Stimulated activated CD4-positive, alpha-beta T cell treated with anti-CD3 and anti-CD28 coated beads, Interleukin-1b, Interleukin-23, amount 100 ng/mL, for 48 hours (primary cell): ENCODE measurements at regions not wholly inside any gene's neighbourhood (a gene's known extent, or its start where the extent isn't known, plus 50 kb on each side); places are given as distances from the start of the nearest gene placed in this dataset.
A peak's percentile ranks its signal among the peaks of the same experiment; 100 is the strongest.

Experiments
- DNase-seq: peaks from one replicate; pipeline ENCODE4 v3.0.0-alpha.2; 2020

DNA sequence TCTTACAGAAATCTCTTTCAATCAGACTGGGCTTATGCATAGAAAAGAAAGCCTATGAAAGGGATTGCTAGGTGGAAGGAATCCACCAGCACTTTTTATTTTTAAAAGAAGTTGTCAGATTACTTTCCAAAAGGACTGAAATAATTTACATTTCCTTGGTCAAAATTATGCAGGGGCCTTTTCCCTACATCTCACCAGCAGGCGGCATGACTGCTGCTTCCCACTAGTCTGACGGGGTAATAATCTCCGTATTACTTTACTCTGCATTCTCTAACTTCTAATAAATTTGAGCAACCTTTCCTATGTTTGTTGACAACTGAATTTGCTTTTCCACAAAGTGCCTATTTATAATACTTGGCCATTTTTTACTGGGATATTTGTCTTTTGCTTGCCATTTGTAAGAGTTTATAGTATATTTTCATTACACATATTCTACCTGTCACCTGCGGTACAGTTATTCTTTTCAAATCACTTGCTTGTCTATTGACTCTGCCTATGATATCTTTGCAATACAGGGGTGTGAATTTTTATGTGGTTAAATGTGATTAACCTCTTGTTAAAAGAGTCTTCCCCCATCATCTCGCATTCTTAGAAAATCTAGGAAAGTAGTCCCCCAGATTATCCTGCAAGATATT lies 51.9 kb upstream of the USP47 start:
- no peak for DNase-seq

DNA sequence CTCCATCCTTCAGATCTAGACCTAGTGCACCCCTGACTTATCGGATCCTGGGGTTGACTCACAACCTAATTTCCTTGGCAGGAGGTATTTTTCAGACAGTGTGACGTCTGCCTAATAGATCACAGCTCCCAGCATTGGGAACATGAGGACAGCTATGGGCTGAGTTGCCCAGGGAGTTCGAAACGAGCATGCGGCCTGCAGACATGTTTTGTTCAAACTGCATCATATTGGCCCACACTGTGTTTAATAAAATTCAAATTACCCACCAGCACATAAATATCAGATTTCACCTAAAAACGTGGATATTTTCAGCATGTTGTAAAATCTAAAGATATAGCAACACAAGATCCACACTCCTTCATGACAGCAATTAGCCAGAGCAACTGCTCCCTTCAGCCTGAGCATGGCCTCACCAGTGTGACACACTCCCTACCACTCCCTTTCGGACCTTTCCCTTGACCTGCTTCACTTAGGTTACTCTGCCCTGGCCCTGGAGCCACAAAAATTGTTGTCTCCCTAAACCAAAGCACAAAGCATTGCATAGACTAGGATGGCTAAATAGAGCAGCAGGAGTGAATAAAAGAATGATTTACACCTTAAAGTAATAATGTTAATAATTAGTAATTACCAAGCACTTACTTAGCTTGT lies 53.6 kb upstream of the USP47 start:
- DNase-seq, result no peak

DNA sequence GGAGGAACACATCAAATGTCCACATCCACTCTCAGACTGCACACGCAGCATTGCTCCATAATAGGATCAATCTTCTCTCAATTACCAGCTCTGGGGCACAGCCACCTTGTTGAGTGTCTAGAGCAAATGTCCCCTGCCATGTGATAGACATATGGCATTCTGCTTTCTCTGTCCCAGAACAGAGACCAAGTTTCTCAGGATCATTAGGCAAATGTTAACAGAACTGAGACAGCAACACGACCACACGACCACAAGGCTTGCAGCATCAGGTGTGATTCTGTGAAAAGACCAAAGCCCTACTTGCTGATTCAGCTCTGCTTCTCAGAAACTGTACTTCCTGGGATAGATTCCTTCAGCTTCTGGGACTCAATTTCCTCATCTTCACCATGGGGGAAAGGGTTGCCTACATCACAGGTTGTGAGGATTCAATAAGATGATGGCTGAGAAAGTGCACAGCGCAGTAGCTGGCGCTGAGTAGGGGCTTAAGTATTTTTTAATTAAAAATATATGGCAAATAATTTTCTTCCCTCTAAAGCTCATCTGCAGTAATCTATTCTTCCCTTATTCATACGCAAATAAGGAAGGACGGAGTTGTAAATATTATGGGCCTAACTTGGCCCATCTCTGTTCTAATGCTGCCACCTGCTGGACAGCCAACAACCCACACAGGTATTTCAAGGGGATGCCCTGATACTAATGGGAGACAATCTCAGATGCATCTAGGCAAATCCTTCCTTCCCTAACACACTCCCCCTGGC lies 54.3 kb upstream of the USP47 start:
- DNase-seq, result peak; percentile 58

DNA sequence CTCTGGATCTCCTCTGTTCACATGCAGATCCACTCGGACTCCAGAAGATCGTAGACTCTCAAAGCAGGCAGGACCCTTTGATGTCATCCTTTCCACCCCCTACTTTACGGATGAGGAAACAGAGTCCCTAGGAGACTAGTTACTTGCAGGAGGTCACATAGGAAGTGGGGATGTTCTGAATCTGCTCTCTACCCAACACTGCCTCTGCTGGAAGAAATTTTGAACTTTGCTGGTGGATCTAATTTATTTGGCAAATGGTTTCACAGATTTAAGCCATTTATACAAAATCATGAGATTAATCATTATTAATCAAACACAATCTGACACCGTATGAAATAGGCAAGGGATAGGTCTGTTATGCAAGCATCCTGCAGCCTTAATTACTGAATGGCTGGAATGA lies 55.0 kb upstream of the USP47 start:
- DNase-seq, result no peak

DNA sequence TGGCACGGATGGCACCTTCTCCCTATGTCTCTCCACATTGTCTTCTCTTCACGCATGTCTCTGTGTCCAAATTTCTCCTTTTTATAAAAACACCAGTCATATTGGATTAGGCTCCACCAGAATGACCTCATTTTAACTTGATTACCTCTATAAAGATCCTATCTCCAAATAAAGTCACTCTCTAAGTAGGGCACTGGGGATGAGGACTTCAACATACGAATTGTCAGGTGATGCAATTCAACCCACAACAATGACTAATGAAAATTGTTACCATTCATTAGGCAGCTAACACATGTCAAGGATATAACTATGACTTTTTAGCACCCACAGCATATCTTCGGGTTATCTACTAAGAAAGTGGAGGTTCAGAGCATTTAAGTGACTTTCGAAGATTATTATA lies 55.5 kb upstream of the USP47 start:
- no peak for DNase-seq

DNA sequence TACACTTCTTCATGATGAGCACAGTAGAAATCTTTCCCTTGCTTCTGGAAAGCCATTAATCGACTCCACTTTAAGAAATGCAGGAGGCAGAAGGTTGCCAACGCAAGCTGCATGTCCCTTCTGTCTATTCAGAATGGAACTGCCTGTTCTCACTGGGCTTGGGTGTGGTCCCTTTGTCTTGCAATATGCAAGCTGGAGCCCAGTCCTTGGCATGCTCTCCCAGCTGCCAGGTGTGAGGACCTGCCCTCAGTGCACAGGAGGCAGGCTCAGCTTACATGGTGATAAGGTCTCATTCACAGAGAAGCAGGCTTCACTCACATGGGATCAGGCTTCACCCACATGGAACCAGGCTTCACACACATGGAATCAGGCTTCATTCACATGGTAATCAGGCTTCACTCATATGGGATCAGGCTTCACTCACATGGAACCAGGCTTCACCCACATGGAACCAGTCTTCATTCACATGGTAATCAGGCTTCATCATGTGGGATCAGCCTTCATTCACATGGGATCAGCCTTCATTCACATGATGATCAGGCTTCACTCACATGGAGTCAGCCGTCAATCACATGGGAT lies 59.2 kb upstream of the USP47 start:
- no peak for DNase-seq

DNA sequence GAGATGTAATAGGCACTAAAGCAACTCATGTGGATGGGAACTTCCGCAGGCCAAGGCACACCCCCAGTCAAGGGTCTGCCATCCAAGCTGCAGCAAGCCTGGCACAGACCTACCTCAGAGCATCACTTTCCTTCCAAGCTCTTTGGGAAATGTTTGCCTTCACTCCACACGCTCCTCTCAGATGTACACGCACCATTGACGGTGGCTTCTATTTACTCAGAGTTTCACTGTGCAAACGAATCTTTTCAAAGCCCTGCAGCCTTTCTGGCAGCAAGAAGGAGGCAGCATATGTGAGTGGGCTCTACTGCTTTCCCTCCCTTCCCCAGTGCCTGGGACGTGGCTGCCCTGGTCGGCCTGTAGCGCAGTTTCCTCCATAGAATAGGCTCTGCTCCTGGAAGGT lies 60.9 kb upstream of the USP47 start:
- DNase-seq, result no peak

DNA sequence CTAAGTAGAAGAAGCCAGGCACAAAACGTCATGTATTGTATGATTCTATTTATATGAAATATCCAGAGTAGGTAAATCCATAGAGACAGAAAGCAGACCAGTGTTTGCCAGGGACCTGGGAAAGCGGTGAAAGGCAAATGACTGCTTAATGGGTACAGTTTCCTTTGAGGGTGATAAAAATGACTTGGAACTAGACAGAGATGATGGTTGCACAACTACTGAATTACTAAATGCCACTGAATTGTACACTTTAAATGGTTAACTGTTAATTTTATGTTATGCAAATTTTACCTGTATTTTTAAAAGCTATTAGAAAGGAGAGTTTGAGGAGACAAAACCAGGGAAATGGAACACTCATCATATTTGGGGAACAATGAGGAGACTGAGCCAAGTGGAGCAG lies 61.8 kb upstream of the USP47 start:
- DNase-seq, result no peak

DNA sequence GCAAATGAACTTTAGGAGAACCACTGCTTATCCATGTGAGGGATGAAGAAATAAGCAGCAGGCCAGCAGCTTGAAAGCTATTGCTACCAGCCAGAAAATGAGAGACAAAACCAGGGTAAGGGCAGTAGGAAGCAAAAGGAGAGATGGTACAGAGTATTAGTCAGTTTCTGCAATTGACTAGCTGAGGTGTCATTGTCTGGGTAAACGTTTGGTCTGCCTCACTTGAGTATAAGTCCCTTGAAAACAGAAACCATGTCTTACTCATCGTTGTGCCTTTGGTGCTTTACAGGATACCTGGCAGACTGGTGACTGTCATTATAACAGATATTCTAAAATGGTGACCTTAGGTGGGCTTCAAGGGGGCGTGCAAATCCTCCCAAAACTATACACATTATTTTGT lies 63.9 kb upstream of the USP47 start:
- no peak for DNase-seq

DNA sequence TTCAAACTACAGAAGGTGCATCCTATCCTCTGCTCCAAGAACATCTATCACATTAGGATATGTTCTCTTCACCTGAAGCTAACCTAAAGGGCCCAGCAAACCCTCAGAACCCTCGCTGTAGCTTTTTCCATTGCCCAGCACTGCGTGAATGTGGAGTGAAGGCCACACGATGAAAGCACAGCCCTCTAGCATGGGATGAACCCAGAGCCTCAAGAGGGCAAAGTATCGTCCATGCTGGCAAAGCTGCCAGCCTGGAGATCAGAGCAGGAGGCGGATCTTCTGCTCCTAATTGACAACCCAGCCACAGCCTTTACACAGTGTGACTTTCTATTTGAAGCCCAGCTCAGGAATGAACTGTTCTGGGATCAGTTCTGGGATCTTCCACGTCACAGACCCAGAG lies 65.1 kb upstream of the USP47 start:
- DNase-seq, result no peak

DNA sequence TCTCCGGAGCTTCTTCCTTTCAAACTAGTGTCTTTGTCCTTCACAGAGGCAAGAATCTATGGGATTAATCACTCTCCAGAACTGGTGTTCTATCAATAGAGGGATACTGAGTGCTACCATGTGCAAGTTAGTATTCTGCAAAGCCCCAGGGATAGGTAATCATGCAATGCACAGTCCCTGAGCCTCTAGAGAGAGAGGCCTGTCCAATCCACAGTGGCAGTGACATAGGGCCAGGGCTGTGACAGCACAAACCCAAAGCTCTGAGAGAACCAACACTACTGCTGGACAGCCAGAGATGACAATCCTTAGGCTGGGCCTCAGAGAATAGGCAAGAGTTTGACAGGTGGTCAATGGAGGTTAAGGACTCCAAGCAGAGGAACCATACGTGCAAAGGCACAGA lies 66.8 kb upstream of the USP47 start:
- DNase-seq, result no peak

DNA sequence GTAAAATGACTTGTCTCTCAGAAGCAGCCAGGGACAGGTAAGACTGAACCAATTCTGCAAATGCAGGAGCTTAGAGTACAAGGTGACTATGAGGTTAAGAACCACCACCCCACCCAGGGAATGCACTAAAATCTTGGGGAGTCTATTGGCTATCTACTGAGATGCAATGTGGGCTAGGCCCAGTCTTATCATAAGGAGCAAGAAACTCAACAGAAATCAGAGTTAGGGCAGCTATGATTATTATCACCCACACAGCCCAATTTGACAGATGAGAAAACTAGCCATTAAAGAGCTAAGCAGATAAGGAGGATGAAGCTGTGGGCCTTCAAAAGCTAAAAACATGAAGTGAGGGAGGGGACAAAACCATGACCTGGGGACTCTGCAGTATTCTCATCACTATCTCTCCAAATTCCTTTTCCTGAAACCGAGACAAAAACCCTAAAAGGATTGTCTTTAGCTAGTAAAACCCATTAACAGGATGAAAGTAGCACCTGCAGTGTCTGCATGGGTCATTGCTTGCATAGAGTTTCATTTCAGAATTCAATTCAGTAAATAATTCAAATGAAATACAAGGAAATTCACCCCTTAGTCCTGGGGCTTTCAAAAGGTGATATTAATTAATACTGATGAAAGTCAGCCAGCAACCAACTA lies 68.8 kb upstream of the USP47 start:
- DNase-seq, result no peak

DNA sequence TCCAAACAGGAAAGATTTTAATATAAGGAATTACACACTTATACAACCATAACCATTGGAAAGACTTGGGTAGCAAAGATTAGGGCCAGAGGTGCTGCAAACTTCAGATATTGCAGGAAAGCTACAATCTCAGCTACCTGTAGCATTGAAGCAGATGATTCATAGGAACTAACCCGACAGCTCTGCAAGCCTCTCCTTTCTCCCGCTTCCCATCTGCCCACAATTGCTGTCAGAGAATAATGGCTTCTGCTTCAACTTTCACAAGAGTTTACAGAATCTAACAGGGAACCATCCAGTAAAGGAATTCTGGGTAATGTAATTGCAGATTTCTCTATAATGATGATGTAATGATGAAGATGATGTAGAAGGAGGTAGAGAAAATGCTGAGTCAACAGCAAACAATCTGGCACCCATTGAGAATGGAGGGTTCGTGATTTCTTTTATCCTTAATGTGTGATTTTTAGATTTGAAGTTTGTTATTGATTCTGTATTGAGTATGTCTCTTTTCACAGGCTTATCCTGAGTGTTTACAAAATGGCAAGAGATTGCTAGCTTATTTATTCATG lies 70.8 kb upstream of the USP47 start:
- DNase-seq, result no peak

DNA sequence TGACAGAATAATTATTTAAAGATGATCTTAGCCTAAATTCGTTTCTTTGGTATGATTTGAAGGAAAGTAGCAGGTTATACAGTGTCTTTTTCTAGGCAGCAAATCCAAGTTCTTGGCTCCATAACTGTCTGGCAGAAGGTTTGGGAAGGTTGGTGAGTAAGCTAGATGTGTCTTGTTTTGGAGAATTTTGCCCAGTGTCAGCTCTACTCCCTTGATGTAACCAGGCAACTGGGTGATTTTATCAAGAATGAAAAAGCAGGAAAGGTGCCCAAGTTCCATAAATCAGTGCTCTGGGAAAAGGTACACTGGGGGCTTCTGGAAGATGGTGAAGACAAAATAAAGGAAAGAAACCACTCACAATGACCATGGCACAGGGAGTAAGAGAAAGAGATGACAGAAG lies 71.5 kb upstream of the USP47 start:
- no peak for DNase-seq

DNA sequence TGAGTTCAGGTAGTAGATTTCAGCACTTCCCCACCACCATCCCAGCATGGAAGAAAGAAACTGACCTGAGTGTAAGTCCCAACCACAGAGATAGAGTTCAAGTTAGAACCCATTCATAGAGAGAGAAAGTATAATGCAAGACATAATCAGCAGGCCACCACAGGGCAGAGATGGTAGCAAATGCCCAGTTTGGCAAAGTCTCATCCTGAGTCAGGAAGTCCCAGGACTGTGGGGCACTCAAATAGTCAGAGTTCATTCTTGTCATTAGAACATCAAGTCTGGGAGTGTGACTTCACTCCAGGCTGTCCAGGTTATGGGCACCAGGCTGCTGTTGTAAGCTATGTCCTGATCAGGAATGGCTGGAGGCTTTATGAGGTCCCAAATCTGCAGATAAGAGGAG lies 72.0 kb upstream of the USP47 start:
- no peak for DNase-seq

DNA sequence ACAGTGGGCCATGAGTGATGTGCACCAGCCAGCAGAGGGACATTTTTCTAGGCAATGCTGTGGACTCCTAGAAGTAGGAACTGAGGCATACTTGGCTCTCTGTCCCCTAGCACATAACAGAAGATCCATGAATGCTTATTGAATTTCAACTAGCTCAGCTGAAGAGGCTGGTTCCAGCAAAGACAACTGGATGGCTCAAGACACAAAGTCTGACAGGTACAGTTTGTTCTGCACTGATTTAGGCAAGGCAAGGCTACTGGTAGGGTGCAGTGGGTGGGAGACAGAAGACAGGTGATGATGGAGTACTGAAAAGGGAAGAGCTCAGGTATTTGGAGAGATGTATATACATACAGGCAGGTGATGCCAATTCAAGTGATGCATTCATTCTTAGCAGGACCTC lies 72.4 kb upstream of the USP47 start:
- DNase-seq, result no peak

DNA sequence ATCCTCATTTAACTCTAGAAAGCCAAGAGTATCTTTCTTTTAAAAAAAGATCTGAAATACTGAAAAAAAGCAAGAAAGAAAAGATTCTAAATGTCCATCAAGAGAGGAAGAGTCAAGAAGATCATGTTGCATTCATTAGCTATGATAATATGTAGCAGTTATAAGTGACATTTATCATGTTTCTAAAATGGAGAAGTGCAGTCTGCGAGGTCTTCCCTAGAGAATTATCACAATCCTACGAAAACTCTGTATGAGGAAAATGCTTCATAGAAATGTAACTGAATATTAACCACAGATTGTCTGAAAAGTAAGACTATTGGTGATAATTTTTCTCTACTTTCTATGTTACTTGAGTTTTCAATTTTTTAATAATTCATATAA lies 77.4 kb upstream of the USP47 start:
- no peak for DNase-seq

DNA sequence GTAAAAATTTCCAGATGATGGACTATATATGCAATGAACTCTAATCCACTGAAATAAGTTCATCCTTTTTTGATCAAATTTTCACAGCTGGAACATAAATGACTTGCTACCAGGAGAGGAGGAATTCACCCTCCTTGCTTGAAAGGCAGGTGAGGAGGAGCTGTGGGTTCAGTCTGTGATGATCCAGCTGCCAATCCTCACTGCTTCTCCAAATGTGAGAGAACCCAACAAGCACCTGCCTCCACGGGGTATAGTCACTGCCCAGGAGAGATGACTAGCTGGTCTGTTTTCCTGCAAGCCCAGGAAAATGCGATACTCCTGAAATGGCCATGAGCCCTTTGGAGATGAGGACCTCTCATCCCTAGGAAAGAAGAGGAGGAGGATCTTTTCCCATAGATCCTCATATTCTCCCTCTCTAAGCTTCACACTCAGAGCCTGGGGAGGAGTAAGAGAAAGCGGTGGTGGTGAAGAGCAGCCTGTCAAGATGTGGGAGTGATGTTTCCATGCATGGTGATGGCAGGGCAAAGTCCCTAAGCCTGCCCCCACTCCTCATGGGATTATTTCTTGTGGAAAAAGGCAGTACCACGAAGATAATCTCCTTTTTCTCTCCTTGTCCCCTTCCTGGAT lies 77.9 kb upstream of the USP47 start:
- no peak for DNase-seq

DNA sequence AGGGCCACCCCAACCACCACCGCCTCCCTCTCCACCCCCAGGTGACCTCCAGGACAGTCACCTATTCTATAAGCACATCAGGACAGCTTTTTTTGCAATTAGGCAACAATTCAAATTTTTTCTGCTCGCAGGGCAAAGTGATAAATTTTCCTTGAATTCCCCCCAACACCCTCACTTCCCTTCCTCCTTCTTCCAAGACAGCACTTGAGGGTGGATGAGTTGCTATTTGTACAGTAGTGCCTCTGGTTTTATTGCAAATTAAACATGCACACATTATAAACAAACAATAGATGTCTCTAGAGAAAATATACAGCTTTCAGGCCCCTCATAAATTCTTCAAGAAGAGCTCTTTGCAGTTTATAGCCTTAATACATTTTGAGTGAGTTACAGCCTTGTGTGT lies 80.9 kb upstream of the USP47 start:
- no peak for DNase-seq

DNA sequence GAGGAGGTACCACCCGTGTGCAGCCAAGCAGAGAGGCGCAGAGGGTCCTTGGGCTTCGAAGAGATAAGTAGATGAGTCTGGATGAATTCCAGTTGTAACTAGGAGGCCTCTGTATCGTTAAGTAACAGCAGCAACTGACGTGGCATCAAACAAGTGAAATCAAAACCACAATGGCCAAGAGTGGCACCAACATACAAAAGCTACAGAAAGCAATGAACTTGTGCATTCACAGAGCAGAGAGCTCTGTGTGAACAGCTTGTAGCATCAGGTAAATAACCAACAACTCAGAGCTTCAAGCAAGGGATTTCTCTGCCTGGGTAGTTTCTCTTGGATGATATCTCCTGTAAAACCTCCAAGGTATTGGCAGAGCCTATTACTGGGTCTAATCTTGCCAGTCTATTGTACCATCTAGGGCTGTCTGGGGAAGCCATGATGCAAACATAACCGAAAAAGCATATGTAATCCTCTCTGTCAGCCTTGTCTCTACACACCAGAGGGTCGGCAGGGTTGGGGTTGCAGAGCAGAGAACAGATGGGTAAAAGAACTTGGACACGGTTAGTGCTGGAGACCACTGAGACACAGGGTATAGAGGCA lies 83.1 kb upstream of the USP47 start:
- no peak for DNase-seq

DNA sequence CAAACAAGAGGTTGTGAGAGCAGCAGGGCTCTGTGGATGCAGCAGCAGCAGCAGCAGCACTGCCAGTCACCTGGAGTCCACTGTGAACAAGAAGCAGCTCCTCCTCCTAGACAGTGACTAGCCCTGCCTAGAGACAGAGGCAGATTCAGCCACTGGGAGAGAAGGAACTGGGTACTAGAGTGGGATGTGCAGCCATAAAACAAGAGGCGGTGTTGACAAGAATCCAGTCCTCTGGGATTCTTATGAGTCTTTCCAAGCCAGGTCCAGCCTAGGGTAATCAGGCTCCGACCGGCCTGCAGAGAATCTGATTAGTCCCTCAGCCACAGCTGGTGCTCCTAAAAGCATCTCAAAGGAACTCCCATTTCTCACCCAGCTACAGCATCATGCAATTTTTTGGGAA lies 83.9 kb upstream of the USP47 start:
- DNase-seq, result no peak

DNA sequence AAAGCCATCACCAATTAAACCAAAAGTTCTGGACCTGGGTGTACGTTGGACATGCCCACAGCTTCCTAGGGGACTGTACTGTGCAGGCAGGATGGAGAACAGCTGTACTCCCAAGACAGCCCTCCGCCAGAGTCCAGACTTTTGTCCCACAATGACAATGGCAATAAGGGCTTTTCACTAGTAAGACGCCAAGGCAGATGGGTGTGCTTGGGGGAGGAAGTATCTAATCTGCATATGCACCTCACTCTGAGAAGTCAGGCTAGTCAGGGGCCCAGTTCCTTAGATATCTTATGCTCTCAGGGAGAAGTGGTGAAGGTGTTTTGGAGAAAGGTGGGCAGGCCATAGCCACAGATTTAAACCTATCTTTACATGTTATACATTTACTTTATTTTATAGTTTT lies 85.1 kb upstream of the USP47 start:
- no peak for DNase-seq
